ENCODE measurements at regions not wholly inside any gene's neighbourhood (a gene's known extent, or its start where the extent isn't known, plus 50 kb on each side); places are given as distances from the start of the nearest gene placed in this dataset.

- TF ChIP-seq CTCF (IDR thresholded peaks at IDR 0.05) (no peak), POLR2A (IDR thresholded peaks at IDR 0.05) (no peak)
Observed at GRCh38 chr13:40217675-40218074, 448.8 kb downstream of the FOXO1 start.
